ENCODE measurements at regions not wholly inside any gene's neighbourhood (a gene's known extent, or its start where the extent isn't known, plus 50 kb on each side); places are given as distances from the start of the nearest gene placed in this dataset.

DNA sequence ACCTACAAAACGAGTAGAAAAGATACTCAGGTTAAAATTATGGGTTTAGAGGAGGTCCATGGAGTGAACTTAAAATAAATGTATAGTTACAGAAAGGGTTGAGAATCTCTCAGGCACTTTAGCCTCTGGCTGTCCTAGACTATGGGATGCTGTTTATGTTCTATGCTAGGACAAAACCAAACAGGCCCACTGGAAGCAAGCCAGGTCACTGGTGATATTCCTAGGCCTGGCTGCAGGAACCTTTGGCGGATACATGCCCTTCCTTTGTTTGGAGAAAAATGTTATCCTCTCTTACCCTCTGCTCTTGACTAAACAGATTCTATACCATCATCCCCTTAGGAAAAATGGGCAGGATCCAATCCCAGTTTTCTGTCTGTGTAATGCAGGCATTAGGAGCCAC lies 90.7 kb upstream of the DUSP10 start:
- H2AFZ ChIP-seq (ENCODE audit: low read length), result no peak overlapping the region
- H2BK20ac ChIP-seq (ENCODE audit: low read length), result no peak overlapping the region
- H2BK5ac ChIP-seq (ENCODE audit: low read depth, low read length), result no peak overlapping the region
- DNase-seq (ENCODE audit: low read depth in 1 of 2, low spot score in 2 of 2), result no peak
- no peak overlapping the region for H3K23ac ChIP-seq (ENCODE audit: insufficient read length)
- no peak overlapping the region for H2BK15ac ChIP-seq (ENCODE audit: low read length)
- no peaks in the 10 kb centered on the region; the same call in 1 of the 2 replicates for H3K79me1 ChIP-seq (ENCODE audit: low read depth, low read length)
- peaks cover 1 to 7% (median 4%) of the 10 kb centered on the region in 4 experiments; a peak in 3 of 7 replicates for H3K4me1 ChIP-seq (replicated peaks in 1 of 4; ENCODE audit: control insufficient read depth in 3 of 4, insufficient read depth in 4 of 4, low read length in 3 of 4)
- H3K27ac ChIP-seq (ENCODE audit: low read depth, low read length), result no peak overlapping the region
- no peak overlapping the region for H3K4ac ChIP-seq (replicated peaks; ENCODE audit: insufficient read length, low read depth, low read length)
- H4K91ac ChIP-seq (replicated peaks; ENCODE audit: insufficient read length, low read length), result no peak overlapping the region
- H3K79me2 ChIP-seq (ENCODE audit: control insufficient read depth in 1 of 2, insufficient read depth in 2 of 2, low read length in 2 of 2), result no peaks in the 10 kb centered on the region
- no peaks in the 10 kb centered on the region for H4K20me1 ChIP-seq (replicated peaks in 1 of 2; ENCODE audit: control insufficient read depth in 1 of 2, insufficient read depth in 2 of 2, low read length in 2 of 2)
- H4K5ac ChIP-seq (ENCODE audit: insufficient read length, low read depth, low read length), result no peak overlapping the region
- H3K36me3 ChIP-seq (ENCODE audit: control insufficient read depth in 2 of 4, insufficient read depth in 4 of 4, low read length in 3 of 4), result no peaks in the 10 kb centered on the region
- H3K9me3 ChIP-seq (ENCODE audit: insufficient read depth in 2 of 2, low read depth in 1 of 2, low read length in 1 of 2), result no peaks in the 10 kb centered on the region
- H3K27me3 ChIP-seq (replicated peaks in 1 of 4; ENCODE audit: control insufficient read depth in 3 of 4, extremely low read depth in 1 of 4, insufficient read depth in 3 of 4, low read length in 3 of 4), result no peaks in the 10 kb centered on the region
- no peak overlapping the region for H3K9ac ChIP-seq (replicated peaks in 1 of 4; ENCODE audit: extremely low read depth in 1 of 4, low read depth in 3 of 4, low read length in 3 of 4)
- no peak overlapping the region for H2BK120ac ChIP-seq (replicated peaks; ENCODE audit: low read depth, low read length)
- H3K14ac ChIP-seq (ENCODE audit: insufficient read length), result no peak overlapping the region
- H3K56ac ChIP-seq (replicated peaks; ENCODE audit: insufficient read length, low read depth, low read length), result no peak overlapping the region
- no peak for FAIRE-seq
- H3K23me2 ChIP-seq (ENCODE audit: low read depth, low read length), result no peaks in the 10 kb centered on the region; the same call in 1 of the 2 replicates
- POLR2A ChIA-PET (ENCODE audit: partially characterized antibody), result no interaction called here
- H2AK5ac ChIP-seq (ENCODE audit: low read depth, low read length), result no peak overlapping the region
- CTCF ChIA-PET (ENCODE audit: partially characterized antibody), result no interaction called here
- H2BK12ac ChIP-seq (ENCODE audit: low read depth, low read length), result no peak overlapping the region
- no peak overlapping the region for H3K4me3 ChIP-seq (ENCODE audit: extremely low read depth in 1 of 4, insufficient read depth in 2 of 4, low read depth in 3 of 4, low read length in 4 of 4)
- H3K4me2 ChIP-seq (ENCODE audit: insufficient read depth in 1 of 2, low read depth in 2 of 2, low read length in 2 of 2), result no peak overlapping the region
- 88% methylated on average over 2 of the region's 2 CpGs; no CpG with 5 or more reads in 1 of the 2 experiments for WGBS, 2 experiments (ENCODE audit: extremely low coverage in 1 of 2, insufficient coverage in 1 of 2, insufficient read length in 1 of 2, insufficient replicate concordance in 2 of 2, low coverage in 1 of 2, low lambda C conversion rate in 2 of 2, missing lambda C conversion rate in 1 of 2)
- no peak overlapping the region for H4K8ac ChIP-seq (ENCODE audit: extremely low read depth, insufficient read depth, low read length)
- H3K18ac ChIP-seq (ENCODE audit: extremely low read depth, low read length), result no peak overlapping the region
- no peak for TF ChIP-seq SIX5 (IDR thresholded peaks at IDR 0.05; ENCODE audit: low read depth, low read length)
- no peak for TF ChIP-seq TAF1 (IDR thresholded peaks at IDR 0.05; ENCODE audit: low read depth, low read length)
- no peak for TF ChIP-seq SP2 (IDR thresholded peaks at IDR 0.05; ENCODE audit: low read length)

Measured in H1 (cell line).